DMS114 treated with DMSO at 0.1 percent for 48 hours (cell line): ENCODE measurements at regions not wholly inside any gene's neighbourhood (a gene's known extent, or its start where the extent isn't known, plus 50 kb on each side); places are given as distances from the start of the nearest gene placed in this dataset.
"Not testable (repeated sequence)": the region's sequence is repeated elsewhere in the genome, so short reads cannot be mapped to it uniquely, and the experiment has no call there.

Experiments
- DNase-seq: peaks from one replicate; lab custom pipeline; 2025; ENCODE audit not compliant: unreplicated experiment; lab: John Stamatoyannopoulos, UW

- no peak for DNase-seq
These were observed 599.4 kb downstream of the RNF144A start for GRCh38 chr2:7516484-7517063.

- no peak for DNase-seq
These were observed 599.9 kb downstream of the RNF144A start for GRCh38 chr2:7517088-7517487.

GRCh38 chr2:7517851-7518250 is 600.6 kb downstream of the RNF144A start:
- no peak for DNase-seq

- DNase-seq = no peak
These were observed 606.4 kb downstream of the RNF144A start for GRCh38 chr2:7523481-7524120.

GRCh38 chr2:7524195-7524594 is 607.0 kb downstream of the RNF144A start:
- no peak for DNase-seq

GRCh38 chr2:7525746-7526145 is 608.5 kb downstream of the RNF144A start:
- no peak for DNase-seq

- no peak for DNase-seq
These were observed 610.0 kb downstream of the RNF144A start for GRCh38 chr2:7527165-7527722.

GRCh38 chr2:7530001-7530400 is 612.8 kb downstream of the RNF144A start:
- DNase-seq = no peak

GRCh38 chr2:7539077-7539476 is 621.9 kb downstream of the RNF144A start:
- no peak for DNase-seq

- DNase-seq = no peak
These were observed 622.5 kb downstream of the RNF144A start for GRCh38 chr2:7539760-7540159.

GRCh38 chr2:7552825-7553570 is 635.8 kb downstream of the RNF144A start:
- DNase-seq = no peak

GRCh38 chr2:7555260-7555659 is 638.0 kb downstream of the RNF144A start:
- no peak for DNase-seq

- DNase-seq = no peak
These were observed 640.2 kb downstream of the RNF144A start for GRCh38 chr2:7557376-7557775.

GRCh38 chr2:7559791-7560190 is 642.6 kb downstream of the RNF144A start:
- no peak for DNase-seq

- DNase-seq = no peak
These were observed 649.2 kb downstream of the RNF144A start for GRCh38 chr2:7566382-7566881.

- DNase-seq = not testable (repeated sequence)
These were observed 649.9 kb downstream of the RNF144A start for GRCh38 chr2:7567116-7567515.

- DNase-seq = no peak
These were observed 650.4 kb downstream of the RNF144A start for GRCh38 chr2:7567646-7568045.

- no peak for DNase-seq
These were observed 653.0 kb downstream of the RNF144A start for GRCh38 chr2:7570247-7570646.

GRCh38 chr2:7571701-7572100 is 654.5 kb downstream of the RNF144A start:
- no peak for DNase-seq

GRCh38 chr2:7572450-7572849 is 655.2 kb downstream of the RNF144A start:
- DNase-seq = no peak

- no peak for DNase-seq
These were observed 656.1 kb downstream of the RNF144A start for GRCh38 chr2:7573166-7573825.
